GM12878 (cell line): ENCODE measurements at regions not wholly inside any gene's neighbourhood (a gene's known extent, or its start where the extent isn't known, plus 50 kb on each side); places are given as distances from the start of the nearest gene placed in this dataset.

Experiments used
- ATAC-seq: fragments of 200-7000 bp; cut with Tn5 transposase; 3 replicates; pipeline ENCODE4 v1.9.1; 2020; ENCODE audit warnings: mild to moderate bottlenecking, moderate library complexity
- BruUV-seq: library from RNA; stranded (reverse); fragments of 400-500 nt; replicated peaks from 2 replicates; lab custom pipeline; 2021; lab: Mats Ljungman, UMichigan
- CTCF ChIA-PET: fragments of 300-600 bp; sonication (Branson Sonifier 250); formaldehyde crosslinking; extraction: SDS; loops from one replicate; lab custom pipeline; 2021; ENCODE audit warnings: inconsistent platforms; lab: Yijun Ruan, JAX
- POLR2A ChIA-PET: fragments of 350-600 bp; formaldehyde crosslinking; extraction: SDS; loops from one replicate; lab custom pipeline; 2021; ENCODE audit warnings: inconsistent platforms; lab: Charles Lee
- RAD21 ChIA-PET: fragments of 300-600 bp; sonication (Branson Sonifier 250); formaldehyde crosslinking; loops from one replicate; lab custom pipeline; 2023; ENCODE audit warnings: antibody characterized with exemption; ENCODE audit not compliant: unreplicated experiment; lab: Charles Lee
- SMC1A ChIA-PET: fragments of 300-600 bp; sonication (Branson Sonifier 250); formaldehyde crosslinking; loops from one replicate; lab custom pipeline; 2023; ENCODE audit not compliant: unreplicated experiment, uncharacterized antibody; lab: Charles Lee
- DNase-seq: peaks from one replicate; pipeline ENCODE4 v3.0.0-alpha.2; 2011; ENCODE audit warnings: low read depth, low spot score
- FAIRE-seq: peaks from 3 replicates; lab custom pipeline; 2011; peaks lifted over from hg19 to GRCh38; lab: Jason Lieb, UNC
- H2AFZ ChIP-seq: 2 replicates; pipeline ENCODE4 v1.6.0; 2011; ENCODE audit warnings: low read depth, low read length, control low read depth; ENCODE audit not compliant: control insufficient read depth
- H3K27ac ChIP-seq: 2 replicates; pipeline ENCODE4 v1.5.1; 2011; ENCODE audit warnings: control low read depth; ENCODE audit not compliant: control insufficient read depth, insufficient read depth
- H3K27me3 ChIP-seq, 2 experiments: replicated peaks in 1 of 2; 2 replicates each; pipeline versions ENCODE4 v1.6.0 to v1.6.1; 2011; ENCODE audit warnings: low read length in 1 of 2; ENCODE audit not compliant: control insufficient read depth in 2 of 2, insufficient read depth in 2 of 2
- H3K36me3 ChIP-seq, 2 experiments: 2 replicates each; pipeline ENCODE4 v1.5.1; 2011; ENCODE audit warnings: low read length in 1 of 2; ENCODE audit not compliant: control insufficient read depth in 2 of 2, insufficient read depth in 2 of 2
- H3K4me1 ChIP-seq: 2 replicates; pipeline ENCODE4 v1.6.1; 2011; ENCODE audit warnings: mild to moderate bottlenecking, low read length, moderate library complexity, mixed read lengths; ENCODE audit not compliant: control insufficient read depth, insufficient read depth
- H3K4me2 ChIP-seq: 2 replicates; pipeline ENCODE4 v1.6.0; 2011; ENCODE audit warnings: control low read depth; ENCODE audit not compliant: control insufficient read depth, insufficient read depth
- H3K4me3 ChIP-seq: fragments of 200-600 bp; sonication (generic); 2 replicates; pipeline ENCODE4 v1.5.1; 2016
- H3K79me2 ChIP-seq: 2 replicates; pipeline ENCODE4 v1.6.0; 2011; ENCODE audit warnings: low read length; ENCODE audit not compliant: control insufficient read depth, insufficient read depth
- H3K9ac ChIP-seq: 2 replicates; pipeline ENCODE4 v1.8.0; 2011; ENCODE audit warnings: low read length, control low read depth, mixed read lengths; ENCODE audit not compliant: control insufficient read depth, insufficient read depth
- H3K9me3 ChIP-seq: replicated peaks from 3 replicates; pipeline ENCODE4 v1.5.1; 2011; ENCODE audit warnings: mild to moderate bottlenecking, low read length; ENCODE audit not compliant: control insufficient read depth, insufficient read depth
- H4K20me1 ChIP-seq: 2 replicates; pipeline ENCODE4 v1.6.0; 2011; ENCODE audit not compliant: control insufficient read depth, insufficient read depth
- CBX3 ChIP-seq: fragments of 200-600 bp; sonication (generic); IDR thresholded peaks from 2 replicates; pipeline ENCODE4 v1.6.1; 2016; ENCODE audit warnings: low read depth, borderline replicate concordance
- CBX5 ChIP-seq: sonication (generic); IDR thresholded peaks from 2 replicates; pipeline ENCODE4 v1.6.1; 2016; ENCODE audit warnings: low read depth, moderate library complexity, mild to moderate bottlenecking, inconsistent platforms
- KLF5 ChIP-seq: fragments of 450-650 bp; IDR thresholded peaks from 2 replicates; pipeline ENCODE4 v1.6.1; 2014; ENCODE audit warnings: mild to moderate bottlenecking; ENCODE audit not compliant: partially characterized antibody
- NR2C1 ChIP-seq: fragments of 450-650 bp; IDR thresholded peaks from 2 replicates; pipeline ENCODE4 v1.6.1; 2017; ENCODE audit warnings: antibody characterized with exemption, mild to moderate bottlenecking, moderate library complexity
- NRF1 ChIP-seq: conservative IDR thresholded peaks from 2 replicates; pipeline ENCODE4 v1.6.1; 2011; ENCODE audit warnings: mild to moderate bottlenecking, low read depth, low read length, improper control_type of control experiment
- POLR2AphosphoS5 ChIP-seq: IDR thresholded peaks from 2 replicates; pipeline ENCODE4 v1.6.1; 2011; ENCODE audit warnings: mild to moderate bottlenecking, low read length, inconsistent platforms
- RB1 ChIP-seq: fragments of 450-650 bp; formaldehyde crosslinking; IDR thresholded peaks from 2 replicates; pipeline ENCODE4 v1.6.1; 2017; ENCODE audit warnings: mild to moderate bottlenecking, borderline replicate concordance
- RBBP5 ChIP-seq: fragments of 200-600 bp; sonication (generic); conservative IDR thresholded peaks from 2 replicates; pipeline ENCODE4 v1.6.1; 2016
- SREBF1 ChIP-seq: IDR thresholded peaks from 2 replicates; pipeline ENCODE4 v1.6.1; 2012; ENCODE audit warnings: mild to moderate bottlenecking, low read length
- ZNF274 ChIP-seq: IDR thresholded peaks from one replicate; pipeline ENCODE4 v1.8.0; 2011; ENCODE audit not compliant: insufficient read length, insufficient read depth
- WGBS: methylation state at CpG from one replicate; pipeline ENCODE4 v1.1.6; 2016; ENCODE audit warnings: low lambda C conversion rate; ENCODE audit not compliant: insufficient replicate concordance, insufficient coverage; ENCODE audit errors: missing lambda C conversion rate; 5-methylcytosine and 5-hydroxymethylcytosine counted together
- in situ Hi-C: fragments of 300-500 bp; cut with MboI; formaldehyde crosslinking; loops from 9 replicates; pipeline ENCODE4 v1.14.3; 2018; ENCODE audit warnings: mixed read lengths
- intact Hi-C: fragments of 100-400 bp; cut with micrococcal nuclease; formaldehyde crosslinking; loops from one replicate; pipeline ENCODE4 v1.14.2; 2022; ENCODE audit not compliant: unreplicated experiment
- TF ChIP-seq, protein P1 (sequence below): fragments of 450-650 bp; IDR thresholded peaks from 2 replicates; pipeline ENCODE4 v1.6.1; 2017; ENCODE audit warnings: low read depth, mild to moderate bottlenecking, moderate library complexity
- TF ChIP-seq, protein P2 (sequence below): fragments of 450-650 bp; formaldehyde crosslinking; IDR thresholded peaks from 2 replicates; pipeline ENCODE4 v1.5.0; 2022; ENCODE audit warnings: mild to moderate bottlenecking, missing genetic modification characterization

GRCh38 chr6:21300439-21300838 lies 293.1 kb upstream of the SOX4 start:
- FAIRE-seq (no peak), DNase-seq (no peak), ATAC-seq (no peak)
- H2AFZ ChIP-seq = no peak overlapping the region
- H3K4me1 ChIP-seq = no peaks in the 10 kb centered on the region
- H3K9ac ChIP-seq = no peak overlapping the region
- SMC1A ChIA-PET = no interaction called here
- no peak overlapping the region for H3K4me3 ChIP-seq
- CTCF ChIA-PET = no interaction called here
- WGBS = 98% methylated on average over 3 of the region's 3 CpGs
- H4K20me1 ChIP-seq = no peaks in the 10 kb centered on the region
- no peak overlapping the region for H3K4me2 ChIP-seq
- no peaks in the 10 kb centered on the region for H3K36me3 ChIP-seq
- H3K9me3 ChIP-seq = no peaks in the 10 kb centered on the region
- no TSS peak for BruUV-seq
- H3K79me2 ChIP-seq = no peaks in the 10 kb centered on the region
- H3K27ac ChIP-seq = no peak overlapping the region
- TF ChIP-seq NRF1 (no peak), CBX5 (no peak), NR2C1 (no peak), KLF5 (no peak), RBBP5 (no peak), POLR2AphosphoS5 (no peak), CBX3 (no peak), SREBF1 (no peak), RB1 (no peak), ZNF274 (no peak)
- TF ChIP-seq, protein P1, sequence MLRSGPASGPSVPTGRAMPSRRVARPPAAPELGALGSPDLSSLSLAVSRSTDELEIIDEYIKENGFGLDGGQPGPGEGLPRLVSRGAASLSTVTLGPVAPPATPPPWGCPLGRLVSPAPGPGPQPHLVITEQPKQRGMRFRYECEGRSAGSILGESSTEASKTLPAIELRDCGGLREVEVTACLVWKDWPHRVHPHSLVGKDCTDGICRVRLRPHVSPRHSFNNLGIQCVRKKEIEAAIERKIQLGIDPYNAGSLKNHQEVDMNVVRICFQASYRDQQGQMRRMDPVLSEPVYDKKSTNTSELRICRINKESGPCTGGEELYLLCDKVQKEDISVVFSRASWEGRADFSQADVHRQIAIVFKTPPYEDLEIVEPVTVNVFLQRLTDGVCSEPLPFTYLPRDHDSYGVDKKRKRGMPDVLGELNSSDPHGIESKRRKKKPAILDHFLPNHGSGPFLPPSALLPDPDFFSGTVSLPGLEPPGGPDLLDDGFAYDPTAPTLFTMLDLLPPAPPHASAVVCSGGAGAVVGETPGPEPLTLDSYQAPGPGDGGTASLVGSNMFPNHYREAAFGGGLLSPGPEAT = no peak
- TF ChIP-seq, protein P2, sequence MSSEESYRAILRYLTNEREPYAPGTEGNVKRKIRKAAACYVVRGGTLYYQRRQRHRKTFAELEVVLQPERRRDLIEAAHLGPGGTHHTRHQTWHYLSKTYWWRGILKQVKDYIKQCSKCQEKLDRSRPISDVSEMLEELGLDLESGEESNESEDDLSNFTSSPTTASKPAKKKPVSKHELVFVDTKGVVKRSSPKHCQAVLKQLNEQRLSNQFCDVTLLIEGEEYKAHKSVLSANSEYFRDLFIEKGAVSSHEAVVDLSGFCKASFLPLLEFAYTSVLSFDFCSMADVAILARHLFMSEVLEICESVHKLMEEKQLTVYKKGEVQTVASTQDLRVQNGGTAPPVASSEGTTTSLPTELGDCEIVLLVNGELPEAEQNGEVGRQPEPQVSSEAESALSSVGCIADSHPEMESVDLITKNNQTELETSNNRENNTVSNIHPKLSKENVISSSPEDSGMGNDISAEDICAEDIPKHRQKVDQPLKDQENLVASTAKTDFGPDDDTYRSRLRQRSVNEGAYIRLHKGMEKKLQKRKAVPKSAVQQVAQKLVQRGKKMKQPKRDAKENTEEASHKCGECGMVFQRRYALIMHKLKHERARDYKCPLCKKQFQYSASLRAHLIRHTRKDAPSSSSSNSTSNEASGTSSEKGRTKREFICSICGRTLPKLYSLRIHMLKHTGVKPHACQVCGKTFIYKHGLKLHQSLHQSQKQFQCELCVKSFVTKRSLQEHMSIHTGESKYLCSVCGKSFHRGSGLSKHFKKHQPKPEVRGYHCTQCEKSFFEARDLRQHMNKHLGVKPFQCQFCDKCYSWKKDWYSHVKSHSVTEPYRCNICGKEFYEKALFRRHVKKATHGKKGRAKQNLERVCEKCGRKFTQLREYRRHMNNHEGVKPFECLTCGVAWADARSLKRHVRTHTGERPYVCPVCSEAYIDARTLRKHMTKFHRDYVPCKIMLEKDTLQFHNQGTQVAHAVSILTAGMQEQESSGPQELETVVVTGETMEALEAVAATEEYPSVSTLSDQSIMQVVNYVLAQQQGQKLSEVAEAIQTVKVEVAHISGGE (CRISPR knock-in tag) = no peak
- TF ChIP-seq, all 136 proteins: peak for 0
- in situ Hi-C loops = no loop called here
- intact Hi-C loops = loop anchor here (1.0 kb wide), 1 partner anchor 29 kb away; no protein-coding TSS in a partner anchor
- ChIA-PET RAD21 (no interaction called here), POLR2A (no interaction called here)
- H3K27me3 ChIP-seq = no peaks in the 10 kb centered on the region
